OCI-LY3 (cell line): ENCODE measurements at regions not wholly inside any gene's neighbourhood (a gene's known extent, or its start where the extent isn't known, plus 50 kb on each side); places are given as distances from the start of the nearest gene placed in this dataset.

ENCODE experiments used
- EZH2phosphoT487 ChIP-seq: fragments of 200-600 bp; shearing (Covaris generic); IDR thresholded peaks from 2 replicates; pipeline ENCODE4 v1.6.1; 2018; ENCODE audit warnings: antibody characterized with exemption, mixed run types, low read depth
- TF ChIP-seq, protein P1 (sequence below): fragments of 200-600, 300-600 bp; sonication (generic); IDR thresholded peaks from 2 replicates; pipeline ENCODE4 v1.5.1; 2014; ENCODE audit warnings: antibody characterized with exemption, low read length, low read depth

DNA sequence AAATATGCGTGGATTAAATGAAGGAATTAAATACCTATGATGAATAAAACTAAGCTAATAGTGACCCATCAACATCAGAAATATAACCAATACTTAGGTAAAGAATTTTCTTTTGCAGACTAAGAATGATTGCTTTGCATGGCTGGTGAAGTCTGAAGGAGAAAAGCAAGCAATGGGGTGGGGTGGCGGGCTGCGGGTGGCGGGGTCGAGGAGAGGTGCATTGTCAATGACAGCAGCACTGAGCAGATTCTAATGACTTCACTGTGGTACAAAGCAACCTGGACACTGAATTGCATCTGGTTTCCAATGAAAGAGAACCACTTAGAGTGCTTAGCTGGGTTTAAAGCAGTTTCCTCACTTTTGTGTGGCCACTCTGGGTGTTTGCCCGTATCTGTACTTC, 171.5 kb upstream of the IL12A start:
- TF ChIP-seq, protein P1, sequence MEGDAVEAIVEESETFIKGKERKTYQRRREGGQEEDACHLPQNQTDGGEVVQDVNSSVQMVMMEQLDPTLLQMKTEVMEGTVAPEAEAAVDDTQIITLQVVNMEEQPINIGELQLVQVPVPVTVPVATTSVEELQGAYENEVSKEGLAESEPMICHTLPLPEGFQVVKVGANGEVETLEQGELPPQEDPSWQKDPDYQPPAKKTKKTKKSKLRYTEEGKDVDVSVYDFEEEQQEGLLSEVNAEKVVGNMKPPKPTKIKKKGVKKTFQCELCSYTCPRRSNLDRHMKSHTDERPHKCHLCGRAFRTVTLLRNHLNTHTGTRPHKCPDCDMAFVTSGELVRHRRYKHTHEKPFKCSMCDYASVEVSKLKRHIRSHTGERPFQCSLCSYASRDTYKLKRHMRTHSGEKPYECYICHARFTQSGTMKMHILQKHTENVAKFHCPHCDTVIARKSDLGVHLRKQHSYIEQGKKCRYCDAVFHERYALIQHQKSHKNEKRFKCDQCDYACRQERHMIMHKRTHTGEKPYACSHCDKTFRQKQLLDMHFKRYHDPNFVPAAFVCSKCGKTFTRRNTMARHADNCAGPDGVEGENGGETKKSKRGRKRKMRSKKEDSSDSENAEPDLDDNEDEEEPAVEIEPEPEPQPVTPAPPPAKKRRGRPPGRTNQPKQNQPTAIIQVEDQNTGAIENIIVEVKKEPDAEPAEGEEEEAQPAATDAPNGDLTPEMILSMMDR: no peak
- TF ChIP-seq EZH2phosphoT487: no peak
